SK-MEL-5 (cell line): ENCODE measurements at regions not wholly inside any gene's neighbourhood (a gene's known extent, or its start where the extent isn't known, plus 50 kb on each side); places are given as distances from the start of the nearest gene placed in this dataset.
A peak's percentile ranks its signal among the peaks of the same experiment; 100 is the strongest.

Source experiments
- DNase-seq: peaks from one replicate; pipeline ENCODE4 v3.0.0-alpha.2; 2016; ENCODE audit warnings: low read depth, low spot score
- in situ Hi-C: cut with HindIII; loops from 2 replicates; pipeline ENCODE4 v1.10.0; 2016; ENCODE audit warnings: low sequenced_read_pairs, high pct_unique_total_duplicates, low pct_unique_long_range_greater_than_20kb

DNA sequence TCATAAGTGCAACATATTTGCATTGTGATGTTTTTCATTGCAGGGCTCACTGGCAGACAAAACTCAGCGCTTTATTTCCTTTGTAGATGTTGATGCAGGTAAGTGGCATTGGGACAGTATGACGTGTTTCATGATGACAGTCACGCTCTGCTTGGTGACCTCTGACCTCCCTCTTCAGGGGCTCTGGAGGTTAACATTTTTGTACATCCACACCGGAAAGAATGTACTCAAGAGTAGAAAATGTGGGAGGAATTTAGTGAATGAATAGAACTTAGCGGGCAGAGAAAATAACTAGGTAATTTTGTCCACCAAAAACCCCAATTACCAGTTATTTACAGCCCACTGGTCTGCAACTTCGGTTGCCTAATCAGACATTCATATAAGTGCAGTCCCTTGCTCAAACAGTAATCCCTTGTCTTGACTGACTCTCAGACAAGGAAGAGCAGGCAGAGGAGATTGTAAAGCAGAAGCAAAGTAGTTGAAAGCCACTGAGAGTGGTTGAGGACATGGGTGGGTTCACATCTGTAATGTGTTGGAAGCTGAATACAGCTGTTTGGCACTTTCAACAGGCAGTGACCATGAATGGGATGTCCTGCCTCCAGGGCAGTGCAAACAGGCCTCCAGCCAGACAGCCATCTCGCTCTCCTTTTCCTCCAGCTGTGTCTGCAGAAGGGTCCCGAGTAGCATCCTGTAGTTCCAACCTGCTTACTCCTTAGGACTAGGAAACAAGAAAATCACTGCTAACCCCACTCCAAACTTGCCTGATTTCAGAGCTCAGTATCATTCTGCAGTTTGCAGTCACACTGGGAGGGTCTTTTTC lies 188.9 kb downstream of the NRIP1 start:
- no peak for DNase-seq
- in situ Hi-C loops = no loop called here

DNA sequence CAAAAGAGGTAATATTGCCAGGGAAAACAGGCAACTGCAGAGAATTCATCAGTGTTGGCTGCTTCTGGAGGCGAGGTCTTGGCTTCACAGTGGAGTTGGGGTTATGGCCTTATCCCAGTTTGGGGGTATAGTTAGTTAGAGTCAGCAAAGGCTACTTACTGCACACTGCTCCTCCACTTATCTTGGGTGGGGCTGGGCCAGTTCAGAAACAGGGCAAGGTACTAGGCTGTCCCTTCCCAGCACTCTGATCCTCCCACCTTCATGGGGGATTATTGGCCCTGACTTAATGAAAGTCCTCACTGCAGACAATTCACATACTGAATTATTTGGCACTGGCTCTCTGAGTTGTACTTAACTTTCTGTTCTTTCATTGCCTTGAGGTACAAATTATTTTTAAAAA lies 189.6 kb downstream of the NRIP1 start:
- DNase-seq = no peak
- in situ Hi-C loops = no loop called here

GRCh38 chr21:14874379-14874778 lies 190.4 kb downstream of the NRIP1 start:
- no peak for DNase-seq
- in situ Hi-C loops = no loop called here

- in situ Hi-C loops = no loop called here
- no peak for DNase-seq
Measured at GRCh38 chr21:14871861-14872260, 192.9 kb downstream of the NRIP1 start.

DNA sequence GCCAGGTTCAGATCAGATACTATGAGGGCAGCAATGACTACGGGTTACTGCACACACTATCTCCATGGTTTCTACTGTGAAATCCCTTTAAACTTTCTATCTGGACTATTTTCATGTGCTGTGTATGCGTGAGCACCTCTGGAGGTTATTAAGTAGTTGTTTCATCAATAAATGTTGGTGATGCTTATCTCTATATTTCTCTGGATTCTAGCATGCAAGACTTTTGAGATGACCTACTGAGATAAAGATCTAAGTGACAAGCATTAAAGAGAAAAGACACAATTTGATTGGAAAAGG lies 194.0 kb downstream of the NRIP1 start:
- in situ Hi-C loops = no loop called here
- no peak for DNase-seq

- no peak for DNase-seq
- in situ Hi-C loops = no loop called here
Measured at GRCh38 chr21:14869984-14870852, 194.6 kb downstream of the NRIP1 start.

- in situ Hi-C loops = no loop called here
- no peak for DNase-seq
Measured at GRCh38 chr21:14866859-14867765, 197.7 kb downstream of the NRIP1 start.

GRCh38 chr21:14864211-14865021 lies 200.4 kb downstream of the NRIP1 start:
- in situ Hi-C loops = no loop called here
- DNase-seq = peak; percentile 76

DNA sequence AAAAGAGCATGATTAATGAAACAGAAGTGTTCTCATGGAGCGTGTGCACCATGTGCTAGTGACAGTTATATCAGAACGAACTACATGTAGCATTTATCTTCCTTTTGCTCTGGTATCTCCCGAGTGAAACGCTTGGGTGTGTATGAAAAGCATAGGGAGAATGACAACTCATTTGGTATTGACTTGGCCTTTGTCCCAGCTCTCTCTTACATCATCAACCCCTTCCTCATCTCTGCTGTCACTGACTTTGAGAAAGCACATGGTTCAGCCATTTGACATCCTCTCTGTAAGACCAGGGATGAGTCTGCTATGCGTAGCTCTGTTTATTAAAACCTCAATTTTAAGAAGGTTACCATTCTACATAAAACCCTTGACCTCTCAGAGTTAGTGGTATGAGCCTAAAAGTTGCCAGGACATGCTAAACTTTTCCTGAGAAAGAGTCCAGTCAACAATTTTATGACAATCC lies 201.0 kb downstream of the NRIP1 start:
- in situ Hi-C loops = no loop called here

DNA sequence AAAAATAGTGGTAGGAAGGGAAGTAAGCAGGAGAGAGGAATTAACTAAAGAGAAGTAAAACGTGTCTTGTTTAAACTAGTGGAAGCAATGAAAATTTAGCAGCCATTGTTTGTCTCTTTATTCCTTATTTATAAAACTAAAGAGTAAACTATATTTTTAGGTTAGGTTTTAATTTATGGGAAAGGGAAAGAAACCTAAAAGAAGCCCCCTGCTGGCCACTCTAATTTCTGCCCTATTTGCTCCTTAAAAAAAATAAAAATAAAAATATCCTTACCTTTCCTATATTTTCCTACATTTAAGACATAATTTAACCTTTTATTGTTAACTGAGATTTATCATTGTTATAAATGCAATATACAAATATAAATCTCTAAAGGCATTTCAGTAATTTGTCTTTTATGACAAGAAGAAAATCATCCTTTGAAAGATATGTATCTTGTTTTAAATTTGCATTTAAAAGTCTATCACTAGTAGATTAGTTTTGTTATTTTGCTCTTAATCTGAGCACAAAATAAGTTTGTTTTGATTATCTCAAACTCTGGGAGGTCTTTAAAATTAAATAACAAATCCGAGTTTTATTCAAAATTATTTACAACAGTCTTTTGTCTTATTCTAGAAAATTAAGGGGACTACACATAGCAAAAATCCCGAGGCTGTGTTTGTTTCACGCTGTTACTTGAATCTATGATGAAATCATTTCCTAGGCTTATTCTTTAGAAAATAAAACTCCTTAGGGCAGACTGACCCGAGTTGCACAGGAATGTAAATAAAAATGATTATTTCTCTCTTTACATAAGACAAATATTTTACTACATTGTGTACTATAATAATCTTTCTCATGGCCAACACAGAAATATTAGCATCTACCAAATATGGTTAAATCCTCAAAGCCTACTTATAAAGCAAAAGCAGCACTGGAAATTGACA lies 201.7 kb downstream of the NRIP1 start:
- DNase-seq = peak; percentile 28
- in situ Hi-C loops = no loop called here

More for the DNA sequence above, 201.0 kb downstream of the NRIP1 start:
- DNase-seq = peak; percentile 0

GRCh38 chr21:14858311-14858710 lies 206.5 kb downstream of the NRIP1 start:
- no peak for DNase-seq
- in situ Hi-C loops = no loop called here

GRCh38 chr21:14857529-14857928 lies 207.3 kb downstream of the NRIP1 start:
- no peak for DNase-seq
- in situ Hi-C loops = no loop called here

GRCh38 chr21:14850394-14850793 lies 214.4 kb downstream of the NRIP1 start:
- DNase-seq = no peak
- in situ Hi-C loops = no loop called here

DNA sequence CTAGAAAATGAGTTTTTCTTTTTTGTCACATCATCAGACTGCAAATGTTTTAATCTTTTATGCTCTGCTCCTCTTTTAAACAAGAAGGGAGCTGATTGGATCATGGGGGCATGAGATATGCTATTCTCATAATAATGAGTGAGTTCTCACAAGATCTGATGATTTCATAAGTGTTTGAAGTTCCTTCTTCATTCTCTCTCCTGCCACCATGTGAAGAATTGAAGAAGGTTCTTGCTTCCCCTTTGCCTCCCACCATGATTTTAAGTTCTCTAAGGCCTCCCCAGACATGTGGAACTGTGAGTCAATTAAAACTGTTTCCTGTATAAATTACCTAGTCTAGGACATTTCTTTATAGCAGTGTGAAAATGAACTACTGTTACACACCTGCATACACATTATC lies 218.2 kb downstream of the NRIP1 start:
- in situ Hi-C loops = no loop called here
- DNase-seq = no peak

DNA sequence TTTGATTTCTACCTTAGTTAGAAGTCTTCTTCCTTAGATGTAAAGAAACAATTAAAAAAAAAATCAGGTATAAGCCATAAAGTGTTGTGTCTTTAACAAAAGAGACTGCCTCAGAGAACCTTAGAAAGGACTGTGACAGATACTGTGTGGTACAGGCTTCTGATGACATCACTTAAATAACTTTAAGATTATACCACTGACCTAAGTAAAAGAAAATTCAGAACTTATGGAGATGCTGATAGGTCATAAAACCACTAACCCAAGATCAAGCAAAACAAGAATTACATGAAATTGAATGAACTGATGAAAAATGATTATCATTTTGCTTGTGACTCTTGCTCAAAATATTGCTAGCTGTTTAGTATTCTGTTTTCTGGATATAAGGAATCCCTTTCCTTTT lies 220.8 kb downstream of the NRIP1 start:
- no peak for DNase-seq
- in situ Hi-C loops = no loop called here

GRCh38 chr21:14842601-14843000 lies 222.2 kb downstream of the NRIP1 start:
- in situ Hi-C loops = no loop called here
- no peak for DNase-seq
